Mammary epithelial cell (primary cell): ENCODE measurements at regions not wholly inside any gene's neighbourhood (a gene's known extent, or its start where the extent isn't known, plus 50 kb on each side); places are given as distances from the start of the nearest gene placed in this dataset.

ENCODE experiments used
- EZH2 ChIP-seq: IDR thresholded peaks from 2 replicates; pipeline ENCODE4 v1.6.1; 2012; ENCODE audit warnings: low read length, inconsistent platforms, borderline replicate concordance
- TF ChIP-seq, protein P1 (sequence below), 2 donors: IDR thresholded peaks in 1 of 2; conservative IDR thresholded peaks in 1 of 2; 2 replicates each; pipeline ENCODE4 v1.5.1; 2011 to 2012; ENCODE audit warnings: inconsistent platforms in 2 of 2, low read length in 2 of 2, mild to moderate bottlenecking in 2 of 2, control low read depth in 1 of 2, low read depth in 1 of 2; ENCODE audit not compliant: insufficient read depth in 1 of 2; ENCODE audit errors: extremely low read depth in 1 of 2

DNA sequence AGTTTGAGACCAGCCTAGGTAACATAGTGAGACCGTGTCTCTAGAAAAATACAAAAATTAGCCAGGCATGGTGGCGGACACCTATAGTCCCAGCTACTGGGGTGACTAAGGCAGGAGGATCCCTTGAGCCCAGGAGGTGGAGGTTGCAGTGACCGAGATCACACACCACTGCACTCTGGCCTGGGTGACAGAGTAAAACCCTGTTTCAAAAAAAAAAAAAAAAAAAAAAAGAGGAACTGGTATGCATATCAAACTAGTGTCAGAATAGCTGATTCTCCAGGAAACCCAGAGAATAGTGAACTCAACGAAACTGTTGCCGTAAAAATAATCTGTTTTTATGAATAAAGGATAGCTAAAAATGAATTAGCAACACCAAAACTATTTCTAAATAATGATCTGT, 126.6 kb upstream of the BASP1 start:
- TF ChIP-seq, protein P1, sequence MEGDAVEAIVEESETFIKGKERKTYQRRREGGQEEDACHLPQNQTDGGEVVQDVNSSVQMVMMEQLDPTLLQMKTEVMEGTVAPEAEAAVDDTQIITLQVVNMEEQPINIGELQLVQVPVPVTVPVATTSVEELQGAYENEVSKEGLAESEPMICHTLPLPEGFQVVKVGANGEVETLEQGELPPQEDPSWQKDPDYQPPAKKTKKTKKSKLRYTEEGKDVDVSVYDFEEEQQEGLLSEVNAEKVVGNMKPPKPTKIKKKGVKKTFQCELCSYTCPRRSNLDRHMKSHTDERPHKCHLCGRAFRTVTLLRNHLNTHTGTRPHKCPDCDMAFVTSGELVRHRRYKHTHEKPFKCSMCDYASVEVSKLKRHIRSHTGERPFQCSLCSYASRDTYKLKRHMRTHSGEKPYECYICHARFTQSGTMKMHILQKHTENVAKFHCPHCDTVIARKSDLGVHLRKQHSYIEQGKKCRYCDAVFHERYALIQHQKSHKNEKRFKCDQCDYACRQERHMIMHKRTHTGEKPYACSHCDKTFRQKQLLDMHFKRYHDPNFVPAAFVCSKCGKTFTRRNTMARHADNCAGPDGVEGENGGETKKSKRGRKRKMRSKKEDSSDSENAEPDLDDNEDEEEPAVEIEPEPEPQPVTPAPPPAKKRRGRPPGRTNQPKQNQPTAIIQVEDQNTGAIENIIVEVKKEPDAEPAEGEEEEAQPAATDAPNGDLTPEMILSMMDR (conservative IDR thresholded peaks at IDR 0.05 in 1 of 2, IDR thresholded peaks at IDR 0.05 in 1 of 2; ENCODE audit: extremely low read depth in 1 of 2, insufficient read depth in 1 of 2, low read depth in 1 of 2, low read length in 2 of 2), result no peak
- no peak for TF ChIP-seq EZH2
